Stimulated activated CD4-positive, alpha-beta T cell treated with anti-CD3 and anti-CD28 coated beads, TNF-alpha, amount 100 ng/mL, for 24 hours (primary cell): ENCODE measurements at regions not wholly inside any gene's neighbourhood (a gene's known extent, or its start where the extent isn't known, plus 50 kb on each side); places are given as distances from the start of the nearest gene placed in this dataset.
"Not testable (repeated sequence)": the region's sequence is repeated elsewhere in the genome, so short reads cannot be mapped to it uniquely, and the experiment has no call there.

Experiments
- DNase-seq, 3 experiments: peaks; one replicate each; pipeline ENCODE4 v3.0.0-alpha.2; 2020; ENCODE audit warnings: low read depth in 3 of 3

GRCh38 chr1:232352366-232352765 is 277.6 kb downstream of the SIPA1L2 start:
- no peak for DNase-seq

- no peak for DNase-seq
Observed at GRCh38 chr1:232351335-232351734, 278.6 kb downstream of the SIPA1L2 start.

- no peak for DNase-seq
Observed at GRCh38 chr1:232346844-232347243, 283.1 kb downstream of the SIPA1L2 start.

- no peak for DNase-seq
Observed at GRCh38 chr1:232344791-232345399, 285.0 kb downstream of the SIPA1L2 start.

GRCh38 chr1:232344186-232344585 is 285.7 kb downstream of the SIPA1L2 start:
- not testable (repeated sequence) for DNase-seq

- no peak for DNase-seq
Observed at GRCh38 chr1:232340446-232340845, 289.5 kb downstream of the SIPA1L2 start.

- no peak for DNase-seq
Observed at GRCh38 chr1:232339073-232339472, 290.9 kb downstream of the SIPA1L2 start.

GRCh38 chr1:232335741-232336293 is 294.1 kb downstream of the SIPA1L2 start:
- DNase-seq = no peak

- peak in 1 of 3 experiments; percentile 3 for DNase-seq
Observed at GRCh38 chr1:232335261-232335660, 294.7 kb downstream of the SIPA1L2 start.

- no peak for DNase-seq
Observed at GRCh38 chr1:232334811-232335210, 295.1 kb downstream of the SIPA1L2 start.

- DNase-seq = no peak
Observed at GRCh38 chr1:232334246-232334645, 295.7 kb downstream of the SIPA1L2 start.

GRCh38 chr1:232333419-232333767 is 296.5 kb downstream of the SIPA1L2 start:
- no peak for DNase-seq

GRCh38 chr1:232332710-232333418 is 297.1 kb downstream of the SIPA1L2 start:
- DNase-seq = not testable (repeated sequence)

- no peak for DNase-seq
Observed at GRCh38 chr1:232329103-232329813, 300.7 kb downstream of the SIPA1L2 start.

GRCh38 chr1:232328486-232329102 is 301.3 kb downstream of the SIPA1L2 start:
- DNase-seq = no peak

- no peak for DNase-seq
Observed at GRCh38 chr1:232327899-232328298, 302.0 kb downstream of the SIPA1L2 start.

GRCh38 chr1:232327269-232327668 is 302.7 kb downstream of the SIPA1L2 start:
- DNase-seq = no peak

- no peak for DNase-seq
Observed at GRCh38 chr1:232322162-232322734, 307.7 kb downstream of the SIPA1L2 start.

- DNase-seq = no peak
Observed at GRCh38 chr1:232319518-232320210, 310.3 kb downstream of the SIPA1L2 start.

GRCh38 chr1:232319072-232319471 is 310.9 kb downstream of the SIPA1L2 start:
- no peak for DNase-seq

- no peak for DNase-seq
Observed at GRCh38 chr1:232318143-232318542, 311.8 kb downstream of the SIPA1L2 start.
